ENCODE measurements at regions not wholly inside any gene's neighbourhood (a gene's known extent, or its start where the extent isn't known, plus 50 kb on each side); places are given as distances from the start of the nearest gene placed in this dataset.

DNA sequence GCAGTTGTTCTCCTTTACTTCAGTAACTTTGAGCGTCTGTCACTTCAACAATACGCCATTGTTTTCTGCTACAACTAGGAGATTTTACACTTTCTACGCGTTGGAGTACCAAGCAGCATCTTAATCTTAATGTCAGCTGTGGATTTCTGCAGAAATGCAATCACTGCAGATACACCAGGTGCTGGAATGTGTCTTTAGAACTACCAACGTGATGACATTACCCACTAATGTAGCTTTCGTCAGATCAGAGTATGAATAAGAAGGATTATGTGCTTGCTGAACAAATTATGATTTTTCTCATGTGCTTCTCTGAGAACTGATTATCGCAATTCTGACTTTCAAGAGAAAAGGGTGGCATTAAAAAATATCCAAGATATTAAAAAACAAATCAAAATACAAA, 77.5 kb upstream of the CNTN3 start:
- no peak for TF ChIP-seq TP53 (CRISPR knock-in tag; IDR thresholded peaks at IDR 0.05)
- no peak for TF ChIP-seq PHF8 (IDR thresholded peaks at IDR 0.05; ENCODE audit: borderline replicate concordance, low read depth)
- no peak for TF ChIP-seq JUNB (IDR thresholded peaks at IDR 0.05)
- no peak for TF ChIP-seq RARB (CRISPR knock-in tag; IDR thresholded peaks at IDR 0.05)
- TF ChIP-seq FOSB (CRISPR knock-in tag; IDR thresholded peaks at IDR 0.05): no peak
- no peak for TF ChIP-seq REST (IDR thresholded peaks at IDR 0.05)
- TF ChIP-seq, protein P1, sequence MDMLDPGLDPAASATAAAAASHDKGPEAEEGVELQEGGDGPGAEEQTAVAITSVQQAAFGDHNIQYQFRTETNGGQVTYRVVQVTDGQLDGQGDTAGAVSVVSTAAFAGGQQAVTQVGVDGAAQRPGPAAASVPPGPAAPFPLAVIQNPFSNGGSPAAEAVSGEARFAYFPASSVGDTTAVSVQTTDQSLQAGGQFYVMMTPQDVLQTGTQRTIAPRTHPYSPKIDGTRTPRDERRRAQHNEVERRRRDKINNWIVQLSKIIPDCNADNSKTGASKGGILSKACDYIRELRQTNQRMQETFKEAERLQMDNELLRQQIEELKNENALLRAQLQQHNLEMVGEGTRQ (IDR thresholded peaks at IDR 0.05): no peak
- no peak for TF ChIP-seq NFE2L2 (conservative IDR thresholded peaks at IDR 0.05; ENCODE audit: low read length)
- TF ChIP-seq SREBF2 (IDR thresholded peaks at IDR 0.05): no peak
- TF ChIP-seq HOXB5 (CRISPR knock-in tag; IDR thresholded peaks at IDR 0.05): no peak
- no peak for TF ChIP-seq CHD4 (IDR thresholded peaks at IDR 0.05; ENCODE audit: borderline replicate concordance)
- no peak for TF ChIP-seq NPAS2 (CRISPR knock-in tag; IDR thresholded peaks at IDR 0.05; ENCODE audit: borderline replicate concordance)
- no peak for TF ChIP-seq RFX5 (IDR thresholded peaks at IDR 0.05)
- no peak for TF ChIP-seq NR3C1 (IDR thresholded peaks at IDR 0.05)
- no peak for TF ChIP-seq HOXA7 (CRISPR knock-in tag; IDR thresholded peaks at IDR 0.05)
- TF ChIP-seq RAD21 (conservative IDR thresholded peaks at IDR 0.05 in 1 of 2, IDR thresholded peaks at IDR 0.05 in 1 of 2): no peak
- no peak for TF ChIP-seq BCL3 (IDR thresholded peaks at IDR 0.05)
- no peak for TF ChIP-seq HMGXB4 (CRISPR knock-in tag; IDR thresholded peaks at IDR 0.05; ENCODE audit: borderline replicate concordance)
- TF ChIP-seq, protein P2, sequence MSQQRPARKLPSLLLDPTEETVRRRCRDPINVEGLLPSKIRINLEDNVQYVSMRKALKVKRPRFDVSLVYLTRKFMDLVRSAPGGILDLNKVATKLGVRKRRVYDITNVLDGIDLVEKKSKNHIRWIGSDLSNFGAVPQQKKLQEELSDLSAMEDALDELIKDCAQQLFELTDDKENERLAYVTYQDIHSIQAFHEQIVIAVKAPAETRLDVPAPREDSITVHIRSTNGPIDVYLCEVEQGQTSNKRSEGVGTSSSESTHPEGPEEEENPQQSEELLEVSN (IDR thresholded peaks at IDR 0.05; ENCODE audit: borderline replicate concordance, low read depth): no peak
- no peak for TF ChIP-seq HEYL (CRISPR knock-in tag; IDR thresholded peaks at IDR 0.05)
- no peaks in the 10 kb centered on the region for H3K9me3 ChIP-seq
- H3K4me3 ChIP-seq: no peak overlapping the region
- no peak for ATAC-seq
- ChIA-PET CTCF (no interaction called here), POLR2A (no interaction called here)
- H3K27ac ChIP-seq: no peak overlapping the region
- FAIRE-seq: no peak
- no peak for DNase-seq (ENCODE audit: low read depth in 1 of 2, low spot score in 1 of 2)
- no peak overlapping the region for H3K4me2 ChIP-seq
- WGBS (ENCODE audit: missing lambda C conversion rate): 19% methylated on average over 7 of the region's 7 CpGs
- H3K4me1 ChIP-seq: no peaks in the 10 kb centered on the region
